K562 (cell line): ENCODE measurements at regions not wholly inside any gene's neighbourhood (a gene's known extent, or its start where the extent isn't known, plus 50 kb on each side); places are given as distances from the start of the nearest gene placed in this dataset.

Experiments
- ATAC-seq: fragments of 200-7000 bp; cut with Tn5 transposase; 3 replicates; pipeline ENCODE4 v1.9.1; 2020; ENCODE audit warnings: moderate library complexity
- BruUV-seq: library from RNA; stranded (reverse); fragments of 400-500 nt; replicated peaks from 2 replicates; lab custom pipeline; 2021; lab: Mats Ljungman, UMichigan
- CTCF ChIA-PET: fragments of 300-600 bp; formaldehyde crosslinking; extraction: SDS; loops from one replicate; lab custom pipeline; 2021; ENCODE audit warnings: low intra/inter-chr PET ratio; lab: Yijun Ruan, JAX
- POLR2A ChIA-PET: fragments of 300-600, 350-650 bp; sonication (Branson Sonifier 250); formaldehyde crosslinking; extraction: SDS; loops from one replicate; lab custom pipeline; 2021; ENCODE audit warnings: antibody characterized with exemption, inconsistent platforms; lab: Yijun Ruan, JAX
- DNase-seq, 4 experiments: peaks; one replicate each; pipeline versions ENCODE4 v3.0.0 to v3.0.0-alpha.2; 2011 to 2018; ENCODE audit warnings: low spot score in 3 of 4, mixed read lengths in 3 of 4; ENCODE audit errors: extremely low read depth in 1 of 4
- FAIRE-seq: peaks from 2 replicates; lab custom pipeline; 2011; peaks lifted over from hg19 to GRCh38; lab: Jason Lieb, UNC
- H2AFZ ChIP-seq: 2 replicates; pipeline ENCODE4 v1.6.0; 2011; ENCODE audit warnings: low read depth, low read length, control low read depth, inconsistent platforms
- H3K27ac ChIP-seq: fragments of 200-600 bp; 3 replicates; pipeline ENCODE4 v1.8.0; 2011; ENCODE audit warnings: low read depth, mild to moderate bottlenecking, control low read depth, inconsistent platforms, low read length, moderate library complexity, mixed read lengths; ENCODE audit errors: extremely low read depth
- H3K27me3 ChIP-seq, 2 experiments: fragments of 300-600 bp in 1 of 2; 2 replicates in 1 of 2; 3 replicates in 1 of 2; pipeline versions ENCODE4 v1.6.0 to v1.8.0; 2011; ENCODE audit warnings: inconsistent platforms in 2 of 2, low read length in 2 of 2, mild to moderate bottlenecking in 1 of 2, mixed read lengths in 1 of 2, moderate library complexity in 1 of 2; ENCODE audit not compliant: control insufficient read depth in 2 of 2, insufficient read depth in 2 of 2
- H3K36me3 ChIP-seq: fragments of 300-600 bp; 3 replicates; pipeline ENCODE4 v1.8.0; 2011; ENCODE audit warnings: mild to moderate bottlenecking, low read length, inconsistent platforms; ENCODE audit not compliant: control insufficient read depth, insufficient read depth
- H3K4me1 ChIP-seq, 2 experiments: fragments of 200-600 bp in 1 of 2; replicated peaks in 1 of 2; 2 replicates in 1 of 2; 3 replicates in 1 of 2; pipeline versions ENCODE4 v1.5.1 to v1.8.0; 2011; ENCODE audit warnings: inconsistent platforms in 2 of 2, low read length in 2 of 2, mild to moderate bottlenecking in 1 of 2, mixed read lengths in 1 of 2, moderate library complexity in 1 of 2; ENCODE audit not compliant: control insufficient read depth in 2 of 2, insufficient read depth in 2 of 2
- H3K4me2 ChIP-seq: 2 replicates; pipeline ENCODE4 v1.6.1; 2011; ENCODE audit warnings: low read length, control low read depth, inconsistent platforms, mixed read lengths; ENCODE audit not compliant: insufficient read depth
- H3K4me3 ChIP-seq: fragments of 200-600 bp; sonication (generic), shearing (Covaris generic); 2 replicates; pipeline ENCODE4 v1.5.1; 2016; ENCODE audit warnings: control low read depth, inconsistent platforms
- H3K79me2 ChIP-seq: fragments of 200-600 bp; 3 replicates; pipeline ENCODE4 v1.8.0; 2011; ENCODE audit warnings: low read length, inconsistent platforms; ENCODE audit not compliant: control insufficient read depth, insufficient read depth
- H3K9ac ChIP-seq, 2 experiments: 2 replicates each; pipeline versions ENCODE4 v1.6.0 to v1.6.1; 2011; ENCODE audit warnings: low read depth in 2 of 2, low read length in 2 of 2, control low read depth in 1 of 2, inconsistent platforms in 1 of 2, mild to moderate bottlenecking in 1 of 2, mixed read lengths in 1 of 2; ENCODE audit not compliant: insufficient read depth in 1 of 2
- H3K9me1 ChIP-seq: one replicate; pipeline ENCODE4 v1.6.0; 2011; ENCODE audit warnings: inconsistent platforms, mild to moderate bottlenecking, low read length, moderate library complexity; ENCODE audit not compliant: control insufficient read depth, insufficient read depth
- H3K9me3 ChIP-seq: replicated peaks from 2 replicates; pipeline ENCODE4 v1.5.1; 2011; ENCODE audit warnings: low read depth, low read length, inconsistent platforms; ENCODE audit not compliant: control insufficient read depth, insufficient read depth
- H4K20me1 ChIP-seq: replicated peaks from 2 replicates; pipeline ENCODE4 v1.6.1; 2011; ENCODE audit warnings: low read length, inconsistent platforms, mixed read lengths; ENCODE audit not compliant: control insufficient read depth, insufficient read depth
- CSDE1 ChIP-seq, 2 experiments: fragments of 450-650 bp; IDR thresholded peaks; 2 replicates each; pipeline ENCODE4 v1.6.1; 2016; ENCODE audit warnings: mild to moderate bottlenecking in 1 of 2
- EWSR1 ChIP-seq: fragments of 450-650 bp; IDR thresholded peaks from 2 replicates; pipeline ENCODE4 v1.6.1; 2018; ENCODE audit warnings: borderline replicate concordance, mild to moderate bottlenecking, low read depth, moderate library complexity; ENCODE audit not compliant: partially characterized antibody
- FOXK2 ChIP-seq, 2 experiments: fragments of 450-650 bp; IDR thresholded peaks in 1 of 2; conservative IDR thresholded peaks in 1 of 2; 2 replicates each; pipeline ENCODE4 v1.6.1; 2016; ENCODE audit warnings: low read depth in 2 of 2, mild to moderate bottlenecking in 1 of 2
- HMG20B ChIP-seq: fragments of 250-450 bp; sonication (Bioruptor Pico); IDR thresholded peaks from 2 replicates; pipeline ENCODE4 v1.5.0; 2021; ENCODE audit warnings: mild to moderate bottlenecking
- KAT8 ChIP-seq: fragments of 450-650 bp; IDR thresholded peaks from 2 replicates; pipeline ENCODE4 v1.6.1; 2016; ENCODE audit warnings: low read depth, mild to moderate bottlenecking
- MCM5 ChIP-seq: fragments of 450-650 bp; IDR thresholded peaks from 2 replicates; pipeline ENCODE4 v1.6.1; 2016; ENCODE audit warnings: low read depth
- MYNN ChIP-seq, 2 experiments: sonication (generic); formaldehyde crosslinking in 1 of 2; IDR thresholded peaks; 2 replicates each; pipeline versions ENCODE4 v1.5.0 to v1.6.1; 2016 to 2020; ENCODE audit warnings: antibody characterized with exemption in 1 of 2, missing genetic modification reagents in 1 of 2
- SIX5 ChIP-seq, 2 experiments: IDR thresholded peaks; 2 replicates each; pipeline ENCODE4 v1.6.1; 2011; ENCODE audit warnings: low read length in 2 of 2, borderline replicate concordance in 1 of 2, low read depth in 1 of 2, mild to moderate bottlenecking in 1 of 2, moderate library complexity in 1 of 2; ENCODE audit not compliant: insufficient read depth in 1 of 2
- TARDBP ChIP-seq: fragments of 450-650 bp; IDR thresholded peaks from 2 replicates; pipeline ENCODE4 v1.6.1; 2016
- ZNF174 ChIP-seq: fragments of 250-450 bp; sonication (Bioruptor Pico); IDR thresholded peaks from 2 replicates; pipeline ENCODE4 v1.4.0; 2020; ENCODE audit warnings: mild to moderate bottlenecking
- ZNF449 ChIP-seq: fragments of 250-450 bp; sonication (Bioruptor Pico); IDR thresholded peaks from 2 replicates; pipeline ENCODE4 v1.8.0; 2022; ENCODE audit warnings: moderate library complexity, mild to moderate bottlenecking, inconsistent platforms
- WGBS: fragments of 100-300 bp; shearing (Covaris generic); methylation state at CpG from one replicate; pipeline ENCODE4 v1.1.6; 2016; ENCODE audit warnings: low coverage, mixed read lengths; ENCODE audit not compliant: insufficient coverage; ENCODE audit errors: missing lambda C conversion rate; 5-methylcytosine and 5-hydroxymethylcytosine counted together
- in situ Hi-C: fragments of 300-500 bp; cut with MboI; formaldehyde crosslinking; loops from 4 replicates; pipeline ENCODE4 v1.15.0; 2018; ENCODE audit warnings: inconsistent platforms, mixed read lengths
- intact Hi-C: fragments of 100-400 bp; cut with micrococcal nuclease; formaldehyde crosslinking; loops from 2 replicates; pipeline ENCODE4 v1.14.2; 2022

DNA sequence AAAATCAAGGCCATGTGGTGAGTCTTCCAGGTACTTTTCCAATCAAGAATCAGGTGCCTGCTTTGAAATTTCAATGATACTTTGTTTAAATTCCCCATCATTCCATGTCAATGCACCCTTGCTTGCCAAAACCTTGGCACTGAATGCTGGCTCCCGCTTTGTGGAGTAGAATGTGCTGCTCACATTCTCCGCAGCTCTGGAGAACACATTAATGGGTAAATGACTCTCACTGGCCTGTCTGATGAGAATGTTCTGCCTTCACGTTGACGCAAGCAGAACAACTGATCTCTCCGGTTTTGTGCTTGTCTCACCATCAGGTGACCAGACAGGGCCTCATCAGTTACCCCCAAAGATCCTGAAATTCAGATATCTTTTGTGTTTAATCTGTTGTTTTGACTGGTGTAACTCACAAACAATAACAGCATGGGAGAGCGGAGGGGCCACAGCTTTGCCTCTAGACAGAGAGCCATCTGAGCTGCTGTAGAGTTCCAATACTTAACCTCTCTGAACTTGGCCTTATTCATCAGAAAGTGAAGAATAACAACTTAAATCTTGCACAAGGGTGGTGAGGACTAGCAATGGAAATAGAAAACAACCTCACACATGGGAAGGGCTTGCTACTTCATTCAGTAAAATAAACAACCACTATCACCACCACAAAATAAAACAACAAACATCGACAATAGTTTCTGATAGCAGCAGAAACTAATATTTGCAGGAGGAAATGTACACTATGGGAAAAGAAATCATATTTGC is 276.9 kb upstream of the IGFBP3 start:
- Histone ChIP-seq H3K27ac (no peak overlapping the region), H3K79me2 (no peaks in the 10 kb centered on the region), H2AFZ (no peak overlapping the region), H3K4me2 (no peak overlapping the region), H4K20me1 (no peaks in the 10 kb centered on the region), H3K9ac (no peak overlapping the region), H3K27me3 (no peaks in the 10 kb centered on the region), H3K36me3 (no peaks in the 10 kb centered on the region), H3K9me1 (no peaks in the 10 kb centered on the region), H3K4me3 (no peak overlapping the region), H3K4me1 (no peaks in the 10 kb centered on the region), H3K9me3 (no peaks in the 10 kb centered on the region)
- BruUV-seq = no TSS peak
- in situ Hi-C loops = no loop called here
- DNase-seq = no peak
- WGBS = 0% methylated on average over 7 of the region's 7 CpGs
- ChIA-PET POLR2A (interaction anchor here (0.6 kb wide), 1 partner anchor 166 kb away, joined by 3 read pairs; no protein-coding TSS in a partner anchor), CTCF (no interaction called here)
- TF ChIP-seq MCM5 = no peak
- no peak for TF ChIP-seq CSDE1 (IDR thresholded peaks at IDR 0.05)
- TF ChIP-seq MYNN (IDR thresholded peaks at IDR 0.05) = no peak
- TF ChIP-seq MYNN (CRISPR knock-in tag; IDR thresholded peaks at IDR 0.05) = no peak
- TF ChIP-seq FOXK2 (conservative IDR thresholded peaks at IDR 0.05 in 1 of 2, IDR thresholded peaks at IDR 0.05 in 1 of 2; ENCODE audit: low read depth in 2 of 2) = no peak
- TF ChIP-seq HMG20B (CRISPR knock-in tag) = no peak
- no peak for TF ChIP-seq ZNF174 (CRISPR knock-in tag)
- TF ChIP-seq ZNF449 (CRISPR knock-in tag) = no peak
- no peak for TF ChIP-seq EWSR1
- no peak for TF ChIP-seq SIX5 (IDR thresholded peaks at IDR 0.05; ENCODE audit: borderline replicate concordance in 1 of 2, insufficient read depth in 1 of 2, low read depth in 1 of 2, low read length in 2 of 2)
- TF ChIP-seq TARDBP = no peak
- TF ChIP-seq KAT8 = no peak
- intact Hi-C loops = no loop called here
- FAIRE-seq = no peak
- ATAC-seq = no peak
